ENCODE measurements at regions not wholly inside any gene's neighbourhood (a gene's known extent, or its start where the extent isn't known, plus 50 kb on each side); places are given as distances from the start of the nearest gene placed in this dataset.

- no peak overlapping the region for H3K4me3 ChIP-seq
- peaks cover 0 to 78% (median 39%) of the 10 kb centered on the region in 7 donors for H3K27me3 ChIP-seq
- ATAC-seq: no peak
- WGBS, 2 donors: 63 to 68% methylated on average over 9 of the region's 9 CpGs
- H3K27ac ChIP-seq: no peak overlapping the region
- no peak for DNase-seq
- intact Hi-C loops (cut with DNase I): loop anchor here in 2 of 10 donors (10.0 kb wide), 2 partner anchors 566 to 586 kb away; no protein-coding TSS in a partner anchor
- no peak for TF ChIP-seq CTCF (IDR thresholded peaks at IDR 0.05)
- H3K4me1 ChIP-seq: no peaks in the 10 kb centered on the region
- no peaks in the 10 kb centered on the region for H3K9me3 ChIP-seq
- H3K36me3 ChIP-seq: no peaks in the 10 kb centered on the region
Measured at GRCh38 chr1:29519108-29519787, 282.9 kb downstream of the PTPRU start.

GRCh38 chr1:29518183-29518835, 282.0 kb downstream of the PTPRU start:
- TF ChIP-seq CTCF (IDR thresholded peaks at IDR 0.05): no peak
- ATAC-seq (no peak), DNase-seq (no peak)
- Histone ChIP-seq H3K27me3 (peaks cover 0 to 72% (median 39%) of the 10 kb centered on the region in 7 donors), H3K36me3 (no peaks in the 10 kb centered on the region), H3K4me3 (no peak overlapping the region), H3K27ac (no peak overlapping the region), H3K4me1 (no peaks in the 10 kb centered on the region), H3K9me3 (no peaks in the 10 kb centered on the region)
- intact Hi-C loops (cut with DNase I): loop anchor here in 2 of 10 donors (10.0 kb wide), 2 partner anchors 566 to 586 kb away; no protein-coding TSS in a partner anchor
- WGBS, 2 donors: 73 to 75% methylated on average over 6 of the region's 6 CpGs

GRCh38 chr1:29517251-29518086, 281.1 kb downstream of the PTPRU start:
- ATAC-seq (no peak), DNase-seq (no peak)
- Histone ChIP-seq H3K27ac (no peak overlapping the region), H3K36me3 (no peaks in the 10 kb centered on the region), H3K4me1 (no peaks in the 10 kb centered on the region), H3K9me3 (no peaks in the 10 kb centered on the region), H3K27me3 (peaks cover 0 to 66% (median 36%) of the 10 kb centered on the region in 7 donors), H3K4me3 (no peak overlapping the region)
- TF ChIP-seq CTCF (IDR thresholded peaks at IDR 0.05): no peak
- 71 to 72% methylated on average over 8 of the region's 8 CpGs for WGBS, 2 donors
- intact Hi-C loops (cut with DNase I): loop anchor here in 2 of 10 donors (10.0 kb wide), 2 partner anchors 567 to 587 kb away; no protein-coding TSS in a partner anchor

All from heart right ventricle (tissue), 16 donors.